Liver (tissue), 8 donors: ENCODE measurements at regions not wholly inside any gene's neighbourhood (a gene's known extent, or its start where the extent isn't known, plus 50 kb on each side); places are given as distances from the start of the nearest gene placed in this dataset.

Experiments
- DNase-seq: peaks from one replicate; pipeline ENCODE4 v3.0.0-alpha.2; 2017; ENCODE audit warnings: low spot score
- H3K27ac ChIP-seq, 2 donors: one replicate each; pipeline ENCODE4 v1.7.0; 2013; ENCODE audit warnings: inconsistent platforms in 2 of 2, low read length in 2 of 2, control low read depth in 1 of 2, low read depth in 1 of 2, mild to moderate bottlenecking in 1 of 2
- H3K27me3 ChIP-seq, 4 donors: one replicate each; pipeline versions ENCODE4 v1.6.1 to v1.7.0; 2013; ENCODE audit warnings: low read length in 3 of 4, inconsistent platforms in 1 of 4, mild to moderate bottlenecking in 1 of 4, moderate library complexity in 1 of 4; ENCODE audit not compliant: control insufficient read depth in 4 of 4, insufficient read depth in 4 of 4
- H3K36me3 ChIP-seq, 4 donors: one replicate each; pipeline versions ENCODE4 v1.6.1 to v1.7.0; 2013; ENCODE audit warnings: low read length in 3 of 4, mild to moderate bottlenecking in 3 of 4, low read depth in 1 of 4, moderate library complexity in 1 of 4; ENCODE audit not compliant: control insufficient read depth in 4 of 4, insufficient read depth in 3 of 4
- H3K4me1 ChIP-seq, 4 donors: one replicate each; pipeline versions ENCODE4 v1.6.1 to v1.7.0; 2013; ENCODE audit warnings: low read length in 3 of 4, mild to moderate bottlenecking in 3 of 4, moderate library complexity in 1 of 4; ENCODE audit not compliant: control insufficient read depth in 4 of 4, insufficient read depth in 4 of 4
- H3K4me3 ChIP-seq, 3 donors: one replicate each; pipeline versions ENCODE4 v1.6.1 to v1.7.0; 2013; ENCODE audit warnings: low read length in 3 of 3, control low read depth in 1 of 3, low read depth in 1 of 3, mild to moderate bottlenecking in 1 of 3
- H3K9ac ChIP-seq, 2 donors: one replicate each; pipeline ENCODE4 v1.7.0; 2013; ENCODE audit warnings: low read length in 2 of 2, mild to moderate bottlenecking in 2 of 2, moderate library complexity in 2 of 2, control low read depth in 1 of 2, low read depth in 1 of 2
- H3K9me3 ChIP-seq, 4 donors: one replicate each; pipeline versions ENCODE4 v1.6.1 to v1.7.0; 2013; ENCODE audit warnings: low read length in 3 of 4; ENCODE audit not compliant: control insufficient read depth in 4 of 4
- ATF3 ChIP-seq: IDR thresholded peaks from 2 replicates; pipeline ENCODE4 v1.6.1; 2016; ENCODE audit warnings: antibody characterized with exemption
- CTCF ChIP-seq: fragments of 150-350 bp; IDR thresholded peaks from 2 replicates; pipeline ENCODE4 v1.5.1; 2017; ENCODE audit warnings: improper control_type of control experiment, low read depth, low read length; ENCODE audit not compliant: missing input control
- EGR1 ChIP-seq, 2 donors: IDR thresholded peaks; 2 replicates each; pipeline ENCODE4 v1.6.1; 2016 to 2018; ENCODE audit warnings: antibody characterized with exemption in 2 of 2, low read depth in 2 of 2
- FOXA2 ChIP-seq: IDR thresholded peaks from 2 replicates; pipeline ENCODE4 v1.6.1; 2016; ENCODE audit warnings: antibody characterized with exemption
- GABPA ChIP-seq, 2 donors: IDR thresholded peaks in 1 of 2; conservative IDR thresholded peaks in 1 of 2; 2 replicates each; pipeline ENCODE4 v1.6.1; 2016; ENCODE audit warnings: antibody characterized with exemption in 2 of 2, mild to moderate bottlenecking in 1 of 2, moderate library complexity in 1 of 2
- HNF4A ChIP-seq, 2 donors: conservative IDR thresholded peaks; 2 replicates each; pipeline ENCODE4 v1.6.1; 2016; ENCODE audit warnings: antibody characterized with exemption in 2 of 2, mild to moderate bottlenecking in 2 of 2
- HNF4G ChIP-seq: IDR thresholded peaks from 2 replicates; pipeline ENCODE4 v1.6.1; 2016; ENCODE audit warnings: antibody characterized with exemption
- JUND ChIP-seq, 2 donors: IDR thresholded peaks; 2 replicates each; pipeline ENCODE4 v1.6.1; 2016; ENCODE audit warnings: antibody characterized with exemption in 2 of 2
- MAX ChIP-seq: IDR thresholded peaks from 2 replicates; pipeline ENCODE4 v1.6.1; 2016; ENCODE audit warnings: antibody characterized with exemption
- NR2F2 ChIP-seq: IDR thresholded peaks from 2 replicates; pipeline ENCODE4 v1.6.1; 2016; ENCODE audit warnings: antibody characterized with exemption
- RAD21 ChIP-seq, 2 donors: IDR thresholded peaks; 2 replicates each; pipeline ENCODE4 v1.6.1; 2016; ENCODE audit warnings: antibody characterized with exemption in 2 of 2, mild to moderate bottlenecking in 2 of 2
- RXRA ChIP-seq, 2 donors: IDR thresholded peaks; 2 replicates each; pipeline ENCODE4 v1.6.1; 2017 to 2018; ENCODE audit warnings: antibody characterized with exemption in 2 of 2, mild to moderate bottlenecking in 1 of 2
- SP1 ChIP-seq: IDR thresholded peaks from 2 replicates; pipeline ENCODE4 v1.6.1; 2018; ENCODE audit warnings: antibody characterized with exemption, mild to moderate bottlenecking
- TAF1 ChIP-seq: conservative IDR thresholded peaks from 2 replicates; pipeline ENCODE4 v1.6.1; 2016; ENCODE audit warnings: antibody characterized with exemption, mild to moderate bottlenecking
- YY1 ChIP-seq: IDR thresholded peaks from 2 replicates; pipeline ENCODE4 v1.6.1; 2016; ENCODE audit warnings: antibody characterized with exemption, mild to moderate bottlenecking
- ZBTB33 ChIP-seq: IDR thresholded peaks from 2 replicates; pipeline ENCODE4 v1.6.1; 2016; ENCODE audit warnings: antibody characterized with exemption
- WGBS: extraction: QIAGEN DNeasy Blood & Tissue Kit; methylation state at CpG from one replicate; pipeline ENCODE4 v1.1.7; 2013; 5-methylcytosine and 5-hydroxymethylcytosine counted together
- donor health status: healthy.
- donor health status: healthy.
- donor health status: healthy.
- donor health status: healthy.
- donor health status: healthy.

- no peaks in the 10 kb centered on the region for H3K36me3 ChIP-seq
- H3K27me3 ChIP-seq, result peaks cover 0 to 3% (median 0%) of the 10 kb centered on the region in 4 donors
- no peaks in the 10 kb centered on the region for H3K9me3 ChIP-seq
- H3K9ac ChIP-seq, result no peak overlapping the region
- no peak overlapping the region for H3K4me3 ChIP-seq
- TF ChIP-seq EGR1 (IDR thresholded peaks at IDR 0.05; ENCODE audit: low read depth in 2 of 2), result no peak
- TF ChIP-seq GABPA (IDR thresholded peaks at IDR 0.05 in 1 of 2, conservative IDR thresholded peaks at IDR 0.05 in 1 of 2), result no peak
- TF ChIP-seq HNF4G, result no peak
- no peak for TF ChIP-seq RXRA (IDR thresholded peaks at IDR 0.05)
- no peak for TF ChIP-seq TAF1
- no peak for TF ChIP-seq SP1
- no peak for TF ChIP-seq NR2F2
- no peak for TF ChIP-seq CTCF
- no peak for TF ChIP-seq RAD21 (IDR thresholded peaks at IDR 0.05)
- no peak for TF ChIP-seq FOXA2
- no peak for TF ChIP-seq JUND (IDR thresholded peaks at IDR 0.05)
- no peak overlapping the region for H3K27ac ChIP-seq
- no peaks in the 10 kb centered on the region for H3K4me1 ChIP-seq
- no peak for DNase-seq
- 50% methylated on average over 4 of the region's 4 CpGs for WGBS
Observed at GRCh38 chr4:79164907-79165610, 160.8 kb downstream of the NAA11 start.

GRCh38 chr4:79163981-79164490 lies 161.8 kb downstream of the NAA11 start:
- Histone ChIP-seq H3K27ac (no peak overlapping the region), H3K9ac (no peak overlapping the region), H3K4me3 (no peak overlapping the region), H3K36me3 (no peaks in the 10 kb centered on the region), H3K4me1 (no peaks in the 10 kb centered on the region), H3K27me3 (peaks cover 0 to 3% (median 0%) of the 10 kb centered on the region in 4 donors), H3K9me3 (no peaks in the 10 kb centered on the region)
- TF ChIP-seq MAX, result no peak
- no peak for TF ChIP-seq YY1
- TF ChIP-seq FOXA2, result no peak
- 51% methylated on average over 4 of the region's 4 CpGs for WGBS
- no peak for DNase-seq

GRCh38 chr4:79160962-79161361 lies 164.9 kb downstream of the NAA11 start:
- Histone ChIP-seq H3K36me3 (no peaks in the 10 kb centered on the region), H3K27ac (no peak overlapping the region), H3K4me1 (no peaks in the 10 kb centered on the region), H3K9ac (no peak overlapping the region), H3K27me3 (peaks cover 0 to 3% (median 0%) of the 10 kb centered on the region in 4 donors), H3K4me3 (no peak overlapping the region), H3K9me3 (no peaks in the 10 kb centered on the region)
- 79% methylated on average over 2 of the region's 2 CpGs for WGBS
- DNase-seq, result no peak
- TF ChIP-seq YY1 (no peak), EGR1 (IDR thresholded peaks at IDR 0.05; ENCODE audit: low read depth in 2 of 2) (no peak), NR2F2 (no peak), ZBTB33 (no peak), CTCF (no peak), FOXA2 (no peak), HNF4G (no peak), RXRA (IDR thresholded peaks at IDR 0.05) (no peak), GABPA (IDR thresholded peaks at IDR 0.05 in 1 of 2, conservative IDR thresholded peaks at IDR 0.05 in 1 of 2) (no peak), HNF4A (conservative IDR thresholded peaks at IDR 0.05) (no peak), RAD21 (IDR thresholded peaks at IDR 0.05) (no peak), TAF1 (no peak), SP1 (no peak), JUND (IDR thresholded peaks at IDR 0.05) (no peak), ATF3 (no peak)
